Fibroblast of skin of right quadriceps (primary cell): ENCODE measurements at regions not wholly inside any gene's neighbourhood (a gene's known extent, or its start where the extent isn't known, plus 50 kb on each side); places are given as distances from the start of the nearest gene placed in this dataset.
"Not testable (repeated sequence)": the region's sequence is repeated elsewhere in the genome, so short reads cannot be mapped to it uniquely, and the experiment has no call there.

Experiments
- DNase-seq: peaks from one replicate; pipeline ENCODE4 v3.0.0-alpha.2; 2013

GRCh38 chr2:195456771-195457170, 200.3 kb upstream of the SLC39A10 start:
- no peak for DNase-seq

DNA sequence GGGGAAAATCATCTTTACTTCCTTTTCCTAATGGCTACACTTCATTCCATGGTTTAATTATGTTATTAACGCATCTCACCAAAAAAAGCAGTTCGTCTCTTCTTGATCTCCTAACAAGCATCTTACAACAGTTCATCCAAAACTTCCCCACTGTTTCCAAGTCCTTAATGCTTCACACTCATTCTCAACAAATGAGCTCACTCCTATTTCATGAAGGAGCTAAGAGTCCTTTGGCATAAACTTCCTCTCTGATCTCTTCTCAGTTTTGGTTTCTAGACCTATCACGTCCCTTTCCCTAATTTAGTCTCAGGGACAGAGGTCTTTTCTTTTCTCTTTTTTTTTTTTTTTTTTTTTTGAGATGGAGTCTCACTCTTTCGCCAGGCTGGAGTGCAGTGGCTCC, 205.9 kb upstream of the SLC39A10 start:
- DNase-seq: peak; percentile 5

GRCh38 chr2:195450552-195451113, 206.4 kb upstream of the SLC39A10 start:
- DNase-seq: peak; percentile 9

DNA sequence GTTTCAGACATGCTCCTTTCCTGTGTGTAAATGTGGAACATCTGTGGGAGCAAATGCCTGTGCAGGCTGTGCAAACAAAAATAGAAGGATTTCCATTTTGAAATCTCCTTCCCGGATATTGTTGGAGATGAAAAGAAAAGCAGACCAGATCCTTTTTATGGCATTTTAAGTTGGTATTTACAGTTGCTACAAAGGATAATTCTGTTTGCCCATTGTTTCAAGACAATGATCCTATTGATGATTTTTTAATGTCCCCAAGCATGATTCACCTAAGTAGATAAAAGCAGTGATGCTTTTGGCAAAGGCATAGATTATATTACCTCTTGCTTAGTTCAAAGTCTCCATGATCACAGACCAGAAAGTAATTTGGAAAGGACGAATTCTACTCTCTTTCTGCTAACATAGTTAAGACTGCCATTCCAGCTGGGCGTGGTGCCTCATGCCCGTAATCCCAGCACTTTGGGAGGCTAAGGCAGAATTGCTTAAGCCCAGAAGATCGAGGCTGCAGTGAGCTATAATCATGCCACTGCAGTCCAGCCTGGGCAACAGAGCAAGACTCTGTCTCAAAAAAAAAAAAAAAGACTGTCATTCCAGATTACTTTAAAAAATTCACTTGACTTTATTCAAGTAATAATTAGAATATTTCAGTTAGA, 209.6 kb upstream of the SLC39A10 start:
- peak; percentile 4 for DNase-seq

DNA sequence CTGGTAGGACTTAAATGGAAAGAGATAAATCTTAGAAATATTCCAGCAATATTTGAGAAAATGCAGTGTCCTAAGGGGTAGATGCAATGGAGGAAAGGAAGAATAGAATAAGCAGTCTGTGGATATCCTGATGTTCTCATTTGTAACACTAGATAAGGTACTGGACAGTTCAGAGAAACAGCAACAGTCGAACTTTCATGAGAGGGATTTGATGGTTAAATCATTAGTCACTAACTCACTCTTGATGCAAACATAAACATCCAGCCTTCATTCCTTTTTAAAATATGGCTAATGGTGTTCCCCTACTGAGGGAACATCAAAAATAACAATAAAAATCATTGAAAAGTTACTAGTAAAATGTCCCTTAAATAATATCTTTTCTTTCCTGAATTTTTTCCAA, 211.4 kb upstream of the SLC39A10 start:
- DNase-seq: peak; percentile 1

DNA sequence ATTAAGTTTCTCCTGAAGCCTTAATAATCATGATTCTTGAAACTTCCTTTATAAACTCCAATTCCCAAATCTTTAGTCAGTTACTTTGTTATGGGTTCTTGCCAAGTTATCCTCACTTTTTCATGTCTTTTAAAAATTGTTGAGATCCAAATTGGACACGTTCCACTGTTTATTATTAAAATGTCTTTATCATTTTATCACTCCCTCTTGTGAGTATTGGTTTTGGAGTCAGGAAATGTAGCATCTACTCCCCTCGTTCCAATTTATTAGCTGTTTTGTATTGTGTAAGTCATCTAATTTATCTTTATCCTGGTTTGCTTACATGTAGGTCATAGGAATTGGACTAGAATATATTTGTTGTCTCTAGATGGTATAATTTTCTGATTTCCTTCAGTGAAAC, 213.1 kb upstream of the SLC39A10 start:
- no peak for DNase-seq

DNA sequence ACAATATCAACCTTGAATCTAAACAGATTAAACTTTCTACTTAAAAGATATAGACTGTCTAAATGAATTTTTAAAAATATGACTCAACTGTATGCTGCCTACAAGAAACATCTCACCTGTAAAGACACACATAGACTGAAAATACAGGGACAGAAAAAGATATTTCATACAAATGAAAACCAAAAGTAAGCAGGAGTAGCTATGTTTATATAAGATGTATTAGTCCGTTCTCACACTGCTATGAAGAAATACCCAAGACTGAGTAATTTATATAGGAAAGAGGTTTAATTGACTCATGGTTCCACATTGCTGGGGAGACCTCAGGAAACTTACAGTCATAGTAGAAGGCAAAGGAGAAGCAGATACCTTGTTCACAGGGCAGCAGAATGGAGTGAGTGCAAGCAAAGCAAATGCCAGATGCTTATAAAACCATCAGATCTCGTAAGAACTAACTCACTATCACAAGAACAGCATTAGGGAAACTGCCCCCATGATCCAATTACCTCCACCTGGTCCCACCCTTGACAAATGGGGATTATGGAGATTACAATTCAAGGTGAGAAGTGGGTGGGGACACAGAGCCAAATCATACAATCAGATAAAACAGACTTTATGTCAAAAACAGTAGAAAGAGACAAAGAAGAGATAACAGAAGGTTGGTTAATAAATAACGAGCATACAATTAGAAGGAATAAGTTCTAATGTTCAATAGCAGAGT, 214.4 kb upstream of the SLC39A10 start:
- DNase-seq: no peak

DNA sequence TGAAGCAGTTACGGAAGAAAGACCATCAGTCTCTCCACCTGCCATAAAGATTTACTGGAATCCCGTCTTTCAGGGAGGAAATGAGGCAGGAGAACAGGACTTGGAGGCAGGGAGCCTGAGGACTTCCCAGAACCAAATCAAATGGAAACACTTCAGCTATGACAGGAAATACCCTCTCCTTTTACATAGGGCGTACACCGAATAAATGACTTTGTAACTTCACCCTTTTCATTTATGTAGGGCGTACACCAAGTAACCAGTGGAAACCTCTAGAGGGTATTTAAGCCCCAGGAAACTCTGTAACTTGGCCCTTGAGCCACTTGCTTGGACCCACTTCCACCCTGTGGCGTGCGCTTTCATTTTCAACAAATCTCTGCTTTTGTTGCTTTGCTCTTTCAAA, 218.3 kb upstream of the SLC39A10 start:
- DNase-seq: no peak

GRCh38 chr2:195437521-195437920, 219.5 kb upstream of the SLC39A10 start:
- DNase-seq: no peak

DNA sequence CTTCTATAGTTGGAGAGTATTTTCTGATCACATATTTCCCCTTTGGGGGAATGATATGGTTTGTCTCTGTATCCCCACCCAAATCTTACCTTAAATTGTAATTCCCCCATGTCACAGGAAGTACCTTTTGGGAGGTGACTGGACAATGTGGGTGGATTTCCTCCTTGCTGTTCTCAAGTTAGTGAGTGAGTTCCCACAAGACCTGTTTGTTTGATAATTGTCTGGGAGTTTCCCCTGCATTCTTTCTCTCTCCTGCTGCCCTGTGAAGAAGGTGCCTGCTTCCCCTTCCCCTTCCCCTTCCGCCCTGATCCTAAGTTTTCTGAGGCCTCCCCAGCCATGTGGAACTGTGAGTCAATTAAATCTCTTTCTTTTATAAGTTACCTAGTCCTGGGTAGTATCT, 222.7 kb upstream of the SLC39A10 start:
- DNase-seq: no peak

DNA sequence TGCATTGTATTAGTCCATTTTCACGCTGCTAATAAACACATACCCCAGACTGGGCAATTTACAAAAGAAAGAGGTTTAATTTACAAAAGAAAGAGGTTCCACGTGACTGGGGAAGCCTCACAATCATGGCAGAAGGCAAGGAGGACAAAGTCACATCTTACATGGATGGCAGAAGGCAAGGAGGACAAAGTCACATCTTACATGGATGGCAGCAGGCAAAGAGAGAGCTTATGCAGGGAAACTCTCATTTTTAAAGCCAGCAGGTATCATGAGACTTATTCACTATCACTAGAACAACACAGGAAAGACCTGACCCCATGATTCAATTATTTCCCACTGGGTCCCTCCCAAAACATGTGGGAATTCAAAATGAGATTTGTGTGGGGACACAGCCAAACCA, 223.3 kb upstream of the SLC39A10 start:
- DNase-seq: not testable (repeated sequence)

DNA sequence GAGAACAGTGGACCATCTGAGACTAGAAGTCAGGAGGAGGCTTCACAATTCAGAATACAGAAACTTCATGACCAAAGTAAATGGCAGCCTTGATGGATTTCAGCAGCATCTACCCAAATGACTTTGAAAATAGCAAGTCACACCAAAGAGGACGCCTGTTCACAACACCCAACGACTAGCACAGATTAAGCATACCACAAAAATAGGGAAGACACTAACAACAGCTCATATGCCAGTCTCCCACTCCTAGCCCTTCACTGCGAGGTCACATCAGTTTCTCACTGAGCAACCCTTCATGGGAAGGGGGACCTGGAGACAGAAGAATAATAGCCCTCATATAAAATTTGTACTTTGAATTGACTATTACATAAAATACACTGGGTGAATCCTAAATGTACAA, 228.4 kb upstream of the SLC39A10 start:
- no peak for DNase-seq

GRCh38 chr2:195425328-195425727, 231.7 kb upstream of the SLC39A10 start:
- no peak for DNase-seq

- no peak for DNase-seq
Observed at GRCh38 chr2:195419033-195419432, 238.0 kb upstream of the SLC39A10 start.

DNA sequence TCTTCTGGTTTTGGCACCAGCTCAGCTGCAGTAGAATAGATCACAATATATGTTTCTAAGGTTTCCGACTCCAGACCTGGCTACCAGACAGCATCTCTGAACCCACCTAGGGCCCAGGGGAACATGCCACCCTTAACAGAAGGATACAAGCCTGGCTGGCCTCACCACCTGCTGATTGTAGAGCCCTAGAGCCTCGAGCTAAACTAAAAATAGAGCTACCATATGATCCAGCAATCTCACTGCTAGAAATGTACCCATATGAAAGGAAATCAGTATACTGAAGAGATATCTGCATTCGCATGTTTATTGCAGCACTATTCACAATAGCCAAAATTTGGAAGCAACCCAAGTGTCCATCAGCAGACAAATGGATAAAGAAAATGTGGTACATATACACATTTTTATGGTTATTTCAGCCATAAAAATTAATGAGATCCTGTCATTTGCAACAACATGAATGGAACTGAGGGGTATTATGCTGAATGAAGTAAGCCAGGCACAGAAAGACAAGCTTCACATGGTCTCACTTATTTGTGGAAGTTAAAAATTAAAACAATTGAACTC, 242.4 kb upstream of the SLC39A10 start:
- DNase-seq: no peak

- DNase-seq: no peak
Observed at GRCh38 chr2:195413944-195414343, 243.1 kb upstream of the SLC39A10 start.

GRCh38 chr2:195413422-195413821, 243.6 kb upstream of the SLC39A10 start:
- DNase-seq: no peak

GRCh38 chr2:195411219-195411687, 245.8 kb upstream of the SLC39A10 start:
- DNase-seq: peak; percentile 66

GRCh38 chr2:195410074-195410671, 246.9 kb upstream of the SLC39A10 start:
- DNase-seq: no peak

- no peak for DNase-seq
Observed at GRCh38 chr2:195408811-195409210, 248.2 kb upstream of the SLC39A10 start.

- DNase-seq: no peak
Observed at GRCh38 chr2:195408196-195408595, 248.8 kb upstream of the SLC39A10 start.

DNA sequence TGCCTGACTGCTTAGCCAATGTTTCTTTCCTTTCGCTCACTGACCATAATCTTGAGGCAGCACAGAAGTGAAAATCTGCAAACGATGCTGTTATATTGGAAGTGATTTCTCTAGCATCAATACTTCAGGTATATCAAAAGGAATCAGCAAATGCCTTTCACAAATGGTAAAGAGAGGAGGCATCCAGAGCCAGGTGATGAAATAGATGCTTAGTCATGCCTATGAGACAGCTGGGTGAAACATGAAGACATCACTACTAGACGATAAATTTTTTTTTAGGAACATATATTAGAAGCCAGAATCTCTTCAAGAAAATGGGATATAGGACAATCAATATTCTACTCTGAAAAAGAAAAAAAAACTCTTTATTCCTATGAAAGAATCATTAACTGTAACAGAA, 249.2 kb upstream of the SLC39A10 start:
- peak; percentile 18 for DNase-seq

GRCh38 chr2:195406886-195407603, 250.0 kb upstream of the SLC39A10 start:
- DNase-seq: no peak
